ENCODE measurements at regions not wholly inside any gene's neighbourhood (a gene's known extent, or its start where the extent isn't known, plus 50 kb on each side); places are given as distances from the start of the nearest gene placed in this dataset.

- Histone ChIP-seq H3K27me3 (no peaks in the 10 kb centered on the region), H3K36me3 (no peaks in the 10 kb centered on the region), H3K27ac (no peak overlapping the region), H3K9me3 (no peaks in the 10 kb centered on the region), H3K4me1 (no peaks in the 10 kb centered on the region), H3K4me3 (no peak overlapping the region)
- intact Hi-C loops (cut with DNase I): loop anchor here (10.0 kb wide), 1 partner anchor 789 kb away; no protein-coding TSS in a partner anchor
- WGBS, 2 donors: 43 to 47% methylated on average over 1 of the region's 1 CpG
- DNase-seq: no peak
- TF ChIP-seq POLR2A (IDR thresholded peaks at IDR 0.05): no peak
- no peak for TF ChIP-seq CTCF (IDR thresholded peaks at IDR 0.05)
- TF ChIP-seq EP300 (IDR thresholded peaks at IDR 0.05): no peak
- TF ChIP-seq POLR2AphosphoS5 (IDR thresholded peaks at IDR 0.05): no peak
Observed at GRCh38 chr3:22175947-22176346, 424.9 kb upstream of the ZNF385D start.

- H3K36me3 ChIP-seq: no peaks in the 10 kb centered on the region
- H3K4me3 ChIP-seq: no peak overlapping the region
- no peak overlapping the region for H3K27ac ChIP-seq
- DNase-seq: no peak
- H3K9me3 ChIP-seq: no peaks in the 10 kb centered on the region
- intact Hi-C loops (cut with DNase I): loop anchor here (10.0 kb wide), 1 partner anchor 788 kb away; no protein-coding TSS in a partner anchor
- H3K27me3 ChIP-seq: no peaks in the 10 kb centered on the region
- TF ChIP-seq EP300 (IDR thresholded peaks at IDR 0.05): no peak
- TF ChIP-seq POLR2AphosphoS5 (IDR thresholded peaks at IDR 0.05): no peak
- no peak for TF ChIP-seq CTCF (IDR thresholded peaks at IDR 0.05)
- no peak for TF ChIP-seq POLR2A (IDR thresholded peaks at IDR 0.05)
- no peaks in the 10 kb centered on the region for H3K4me1 ChIP-seq
- whole genome bisulfite sequencing, 2 donors: 89% methylated on average over 3 of the region's 3 CpGs
Observed at GRCh38 chr3:22176911-22177310, 425.9 kb upstream of the ZNF385D start.

- Histone ChIP-seq H3K4me1 (no peaks in the 10 kb centered on the region), H3K27me3 (no peaks in the 10 kb centered on the region), H3K4me3 (no peak overlapping the region), H3K36me3 (no peaks in the 10 kb centered on the region), H3K27ac (no peak overlapping the region), H3K9me3 (no peaks in the 10 kb centered on the region)
- intact Hi-C loops (cut with DNase I): no loop called here
- DNase-seq: no peak
- TF ChIP-seq POLR2AphosphoS5 (IDR thresholded peaks at IDR 0.05) (no peak), POLR2A (IDR thresholded peaks at IDR 0.05) (no peak), CTCF (IDR thresholded peaks at IDR 0.05) (no peak), EP300 (IDR thresholded peaks at IDR 0.05) (no peak)
Observed at GRCh38 chr3:22189616-22190015, 438.6 kb upstream of the ZNF385D start.

GRCh38 chr3:22199095-22199494, 448.1 kb upstream of the ZNF385D start:
- H3K27me3 ChIP-seq: no peaks in the 10 kb centered on the region
- H3K9me3 ChIP-seq: no peaks in the 10 kb centered on the region
- TF ChIP-seq POLR2AphosphoS5 (IDR thresholded peaks at IDR 0.05) (no peak), POLR2A (IDR thresholded peaks at IDR 0.05) (no peak), CTCF (IDR thresholded peaks at IDR 0.05) (no peak), EP300 (IDR thresholded peaks at IDR 0.05) (no peak)
- intact Hi-C loops (cut with DNase I): no loop called here
- WGBS, 2 donors: 40 to 80% methylated on average over 1 of the region's 1 CpG
- H3K4me3 ChIP-seq: no peak overlapping the region
- no peak for DNase-seq
- H3K36me3 ChIP-seq: no peaks in the 10 kb centered on the region
- H3K27ac ChIP-seq: no peak overlapping the region
- H3K4me1 ChIP-seq: no peaks in the 10 kb centered on the region

- H3K27ac ChIP-seq: no peak overlapping the region
- intact Hi-C loops (cut with DNase I): no loop called here
- WGBS, 2 donors: 6 to 67% methylated on average over 1 of the region's 1 CpG
- DNase-seq: no peak
- H3K4me3 ChIP-seq: no peak overlapping the region
- no peaks in the 10 kb centered on the region for H3K4me1 ChIP-seq
- no peaks in the 10 kb centered on the region for H3K36me3 ChIP-seq
- H3K9me3 ChIP-seq: no peaks in the 10 kb centered on the region
- TF ChIP-seq EP300 (IDR thresholded peaks at IDR 0.05) (no peak), CTCF (IDR thresholded peaks at IDR 0.05) (no peak), POLR2A (IDR thresholded peaks at IDR 0.05) (no peak), POLR2AphosphoS5 (IDR thresholded peaks at IDR 0.05) (no peak)
- H3K27me3 ChIP-seq: no peaks in the 10 kb centered on the region
Observed at GRCh38 chr3:22208844-22209243, 457.8 kb upstream of the ZNF385D start.
